Heart left ventricle (tissue), 16 donors: ENCODE measurements at regions not wholly inside any gene's neighbourhood (a gene's known extent, or its start where the extent isn't known, plus 50 kb on each side); places are given as distances from the start of the nearest gene placed in this dataset.

ENCODE experiments used
- ATAC-seq, 4 donors: fragments of 200-7000 bp; cut with Tn5 transposase; one replicate each; pipeline ENCODE4 v1.9.1; 2020 to 2022; ENCODE audit warnings: moderate library complexity in 4 of 4, mild to moderate bottlenecking in 3 of 4, moderate number of reproducible peaks in 1 of 4
- DNase-seq, 5 donors: peaks; one replicate each; pipeline ENCODE4 v3.0.0-alpha.2; 2020
- H3K27ac ChIP-seq, 12 donors: fragments of 200-600 bp; sonication (generic) in 4 of 12; one replicate each; pipeline versions ENCODE4 v1.5.0 to v1.8.0; 2016 to 2022; ENCODE audit warnings: mild to moderate bottlenecking in 2 of 12
- H3K27me3 ChIP-seq, 9 donors: fragments of 200-600 bp; sonication (generic) in 2 of 9; one replicate each; pipeline versions ENCODE4 v1.5.1 to v1.8.0; 2016 to 2022; ENCODE audit warnings: mild to moderate bottlenecking in 3 of 9
- H3K36me3 ChIP-seq, 9 donors: fragments of 200-600 bp; sonication (generic) in 2 of 9; one replicate each; pipeline versions ENCODE4 v1.5.0 to v1.8.0; 2018 to 2022; ENCODE audit warnings: mild to moderate bottlenecking in 2 of 9
- H3K4me1 ChIP-seq, 12 donors: fragments of 200-600 bp; sonication (generic) in 4 of 12; one replicate each; pipeline versions ENCODE4 v1.5.0 to v1.8.0; 2016 to 2022; ENCODE audit warnings: mild to moderate bottlenecking in 3 of 12
- H3K4me3 ChIP-seq, 12 donors: fragments of 200-600 bp; sonication (generic) in 4 of 12; one replicate each; pipeline versions ENCODE4 v1.5.0 to v1.8.0; 2017 to 2022; ENCODE audit warnings: mild to moderate bottlenecking in 9 of 12, moderate library complexity in 4 of 12
- H3K9me3 ChIP-seq, 12 donors: fragments of 200-600 bp; sonication (generic) in 4 of 12; one replicate each; pipeline versions ENCODE4 v1.5.0 to v1.8.0; 2016 to 2022; ENCODE audit warnings: mild to moderate bottlenecking in 1 of 12
- POLR2A ChIP-seq, 2 donors: fragments of 450-650 bp; IDR thresholded peaks; one replicate each; pipeline ENCODE4 v1.6.1; 2017; ENCODE audit warnings: antibody characterized with exemption in 2 of 2, mild to moderate bottlenecking in 2 of 2, moderate library complexity in 2 of 2
- WGBS, 4 donors: extraction: QIAGEN DNeasy Blood & Tissue Kit in 2 of 4; methylation state at CpG; one replicate each; pipeline versions ENCODE4 v1.1.5 to v1.1.7; 2013 to 2018; 5-methylcytosine and 5-hydroxymethylcytosine counted together
- intact Hi-C, 10 donors: fragments of 100-400 bp; cut with DNase I; formaldehyde crosslinking; loops; one replicate each; pipeline versions ENCODE4 v1.11.1 to v1.14.2; 2022
- TF ChIP-seq, protein P1 (sequence below), 12 donors: fragments of 200-600 bp; sonication (generic) in 4 of 12; IDR thresholded peaks; one replicate each; pipeline versions ENCODE4 v1.5.0 to v1.8.0; 2018 to 2022; ENCODE audit warnings: antibody characterized with exemption in 12 of 12, mild to moderate bottlenecking in 5 of 12
- donor health status: ischemic (EF 13 %, LVEDD 7.1; RV severe dilation, severe dysfunction).
- donor health status: healthy with polysubstance abuse.
- donor health status: DM: no; HTN: yes; CAD: no.
- donor health status: DM: no; HTN: no; CAD: no.
- donor health status: ischemic (EF 25% LVEDD 6.9; RV normal size, moderate dysfunction).
- donor health status: ischemic (EF 25% LVEDD 5.7; RV mildly dilated, moderate dysfunction).
- donor health status: healthy.
- donor health status: DM: yes; HTN: yes; CAD: no.
- donor health status: ischemic (EF 35%, LVEDD 5.7; RV mildly dilated, moderate dysfunction).
- donor health status: nonischemic (EF 11% LVEDD 7.7; RV severe dilation, severe dysfunction).
- donor health status: DM: yes; HTN: yes; CAD: no.
- donor health status: PGD.
- donor health status: ischemic (EF 29% LVEDD 5.4; RV normal size, mild dysfunction).
- donor health status: nonischemic (EF 23%, LVEDD 6.1; RV moderate dilation, normal function).

DNA sequence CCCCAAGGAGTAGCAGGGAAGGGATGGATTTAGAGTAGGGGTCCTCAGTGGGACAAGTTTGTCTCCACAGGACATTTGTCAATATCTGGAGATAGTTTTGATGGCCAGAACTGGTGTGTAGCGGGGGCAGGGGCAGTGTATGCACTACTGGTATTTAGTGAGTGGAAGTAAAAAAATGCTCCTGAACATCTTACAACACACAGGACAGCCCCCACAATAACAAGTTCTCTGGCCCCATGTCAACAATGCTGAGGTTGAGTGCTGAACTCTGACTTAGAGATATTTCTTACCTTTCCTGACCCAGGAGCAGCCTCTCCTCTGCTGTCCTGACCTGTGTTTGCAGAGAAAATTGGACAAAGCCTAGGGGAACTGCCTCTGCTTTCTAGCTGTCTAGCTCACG lies 365.8 kb downstream of the HAPSTR1 start:
- H3K4me3 ChIP-seq, result no peak overlapping the region
- H3K4me1 ChIP-seq, result no peaks in the 10 kb centered on the region
- peaks cover 0 to 5% (median 0%) of the 10 kb centered on the region in 12 donors for H3K9me3 ChIP-seq
- ATAC-seq, result no peak
- intact Hi-C loops, result no loop called here
- DNase-seq, result no peak
- 54 to 69% (median 59%) methylated on average over 2 of the region's 2 CpGs for WGBS, 4 donors
- peaks cover 0 to 6% (median 0%) of the 10 kb centered on the region in 9 donors for H3K27me3 ChIP-seq
- H3K27ac ChIP-seq, result no peak overlapping the region
- TF ChIP-seq, protein P1, sequence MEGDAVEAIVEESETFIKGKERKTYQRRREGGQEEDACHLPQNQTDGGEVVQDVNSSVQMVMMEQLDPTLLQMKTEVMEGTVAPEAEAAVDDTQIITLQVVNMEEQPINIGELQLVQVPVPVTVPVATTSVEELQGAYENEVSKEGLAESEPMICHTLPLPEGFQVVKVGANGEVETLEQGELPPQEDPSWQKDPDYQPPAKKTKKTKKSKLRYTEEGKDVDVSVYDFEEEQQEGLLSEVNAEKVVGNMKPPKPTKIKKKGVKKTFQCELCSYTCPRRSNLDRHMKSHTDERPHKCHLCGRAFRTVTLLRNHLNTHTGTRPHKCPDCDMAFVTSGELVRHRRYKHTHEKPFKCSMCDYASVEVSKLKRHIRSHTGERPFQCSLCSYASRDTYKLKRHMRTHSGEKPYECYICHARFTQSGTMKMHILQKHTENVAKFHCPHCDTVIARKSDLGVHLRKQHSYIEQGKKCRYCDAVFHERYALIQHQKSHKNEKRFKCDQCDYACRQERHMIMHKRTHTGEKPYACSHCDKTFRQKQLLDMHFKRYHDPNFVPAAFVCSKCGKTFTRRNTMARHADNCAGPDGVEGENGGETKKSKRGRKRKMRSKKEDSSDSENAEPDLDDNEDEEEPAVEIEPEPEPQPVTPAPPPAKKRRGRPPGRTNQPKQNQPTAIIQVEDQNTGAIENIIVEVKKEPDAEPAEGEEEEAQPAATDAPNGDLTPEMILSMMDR (IDR thresholded peaks at IDR 0.05), result no peak
- TF ChIP-seq POLR2A (IDR thresholded peaks at IDR 0.05), result no peak
- H3K36me3 ChIP-seq, result no peaks in the 10 kb centered on the region

- H3K27ac ChIP-seq, result no peak overlapping the region
- no peaks in the 10 kb centered on the region for H3K36me3 ChIP-seq
- no peaks in the 10 kb centered on the region for H3K4me1 ChIP-seq
- TF ChIP-seq POLR2A (IDR thresholded peaks at IDR 0.05), result no peak
- TF ChIP-seq, protein P1 (IDR thresholded peaks at IDR 0.05), result no peak
- ATAC-seq, result no peak
- 80 to 84% (median 80%) methylated on average over 6 of the region's 6 CpGs for WGBS, 4 donors
- H3K9me3 ChIP-seq, result peaks cover 0 to 5% (median 0%) of the 10 kb centered on the region in 12 donors
- H3K4me3 ChIP-seq, result no peak overlapping the region
- H3K27me3 ChIP-seq, result peaks cover 0 to 6% (median 0%) of the 10 kb centered on the region in 9 donors
- no peak for DNase-seq
- intact Hi-C loops, result no loop called here
Measured at GRCh38 chr16:9458816-9459215, 367.4 kb downstream of the HAPSTR1 start.

DNA sequence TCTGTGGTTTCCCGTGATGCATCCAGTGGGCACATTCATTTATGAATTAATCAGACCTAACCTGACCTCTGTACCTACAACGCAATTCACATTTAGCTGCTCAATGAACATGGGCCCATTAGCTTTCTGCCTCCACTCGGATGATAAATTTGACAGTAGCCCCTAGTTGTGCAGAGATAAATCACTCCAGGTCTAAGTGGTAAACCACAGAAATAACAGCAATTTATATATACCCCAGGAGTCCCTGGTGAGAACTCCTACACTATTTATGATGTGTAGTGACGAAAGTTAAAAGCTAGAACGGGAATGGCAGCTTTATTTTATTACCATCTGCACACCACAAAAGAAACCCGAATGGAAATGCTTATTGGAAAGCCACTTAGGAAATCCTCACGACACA lies 371.5 kb downstream of the HAPSTR1 start:
- no peak for ATAC-seq
- no peak for DNase-seq
- 69 to 80% (median 73%) methylated on average over 7 of the region's 7 CpGs for WGBS, 4 donors
- Histone ChIP-seq H3K27me3 (peaks cover 0 to 6% (median 0%) of the 10 kb centered on the region in 9 donors), H3K4me1 (no peaks in the 10 kb centered on the region), H3K4me3 (no peak overlapping the region), H3K27ac (no peak overlapping the region), H3K9me3 (no peaks in the 10 kb centered on the region), H3K36me3 (no peaks in the 10 kb centered on the region)
- intact Hi-C loops, result no loop called here
- TF ChIP-seq, protein P1 (IDR thresholded peaks at IDR 0.05), result no peak
- no peak for TF ChIP-seq POLR2A (IDR thresholded peaks at IDR 0.05)

GRCh38 chr16:9463461-9463860 lies 372.0 kb downstream of the HAPSTR1 start:
- DNase-seq (no peak), ATAC-seq (no peak)
- no peak overlapping the region for H3K27ac ChIP-seq
- no peaks in the 10 kb centered on the region for H3K9me3 ChIP-seq
- no peaks in the 10 kb centered on the region for H3K36me3 ChIP-seq
- intact Hi-C loops, result no loop called here
- WGBS, 4 donors, result 81 to 90% (median 85%) methylated on average over 3 of the region's 3 CpGs
- H3K27me3 ChIP-seq, result peaks cover 0 to 6% (median 0%) of the 10 kb centered on the region in 9 donors
- TF ChIP-seq POLR2A (IDR thresholded peaks at IDR 0.05), result no peak
- TF ChIP-seq, protein P1 (IDR thresholded peaks at IDR 0.05), result no peak
- no peak overlapping the region for H3K4me3 ChIP-seq
- H3K4me1 ChIP-seq, result no peaks in the 10 kb centered on the region
